Body of pancreas (tissue), 4 donors: ENCODE measurements at regions not wholly inside any gene's neighbourhood (a gene's known extent, or its start where the extent isn't known, plus 50 kb on each side); places are given as distances from the start of the nearest gene placed in this dataset.

Experiments
- ATAC-seq: fragments of 150-250 bp; one replicate; pipeline ENCODE4 v1.9.1; 2016
- DNase-seq, 4 donors: peaks; one replicate each; pipeline ENCODE4 v3.0.0-alpha.2; 2019
- H3K27ac ChIP-seq, 4 donors: fragments of 200-600 bp; sonication (generic); 1 replicate in 3 of 4; 2 replicates in 1 of 4; pipeline versions ENCODE4 v1.5.1 to v1.6.1; 2016 to 2019; ENCODE audit warnings: mild to moderate bottlenecking in 1 of 4, mixed read lengths in 1 of 4, moderate library complexity in 1 of 4
- H3K27me3 ChIP-seq, 2 donors: fragments of 200-600 bp; sonication (generic); one replicate each; pipeline ENCODE4 v1.6.0; 2016; ENCODE audit warnings: mild to moderate bottlenecking in 1 of 2
- H3K36me3 ChIP-seq, 2 donors: fragments of 200-600 bp; sonication (generic); replicated peaks in 1 of 2; 2 replicates each; pipeline ENCODE4 v1.5.1; 2016; ENCODE audit warnings: low read depth in 2 of 2; ENCODE audit not compliant: insufficient read depth in 1 of 2
- H3K4me1 ChIP-seq: fragments of 200-600 bp; sonication (generic); one replicate; pipeline ENCODE4 v1.6.0; 2016
- H3K4me3 ChIP-seq, 2 donors: fragments of 200-600 bp; sonication (generic); 1 replicate in 1 of 2; 2 replicates in 1 of 2; pipeline ENCODE4 v1.5.1; 2016 to 2019
- H3K9me3 ChIP-seq, 3 donors: fragments of 200-600 bp; sonication (generic); 1 replicate in 2 of 3; 2 replicates in 1 of 3; pipeline ENCODE4 v1.5.1; 2016
- CTCF ChIP-seq, 7 experiments: fragments of 450-650 bp in 4 of 7; fragments of 200-600 bp in 3 of 7; sonication (generic) in 3 of 7; IDR thresholded peaks; one replicate each; pipeline ENCODE4 v1.5.1; 2016 to 2019; ENCODE audit warnings: antibody characterized with exemption in 7 of 7
- POLR2A ChIP-seq, 3 donors: fragments of 450-650 bp; IDR thresholded peaks; one replicate each; pipeline ENCODE4 v1.6.1; 2016; ENCODE audit warnings: antibody characterized with exemption in 3 of 3, mild to moderate bottlenecking in 2 of 3
- WGBS, 2 donors: methylation state at CpG; one replicate each; pipeline ENCODE4 v1.1.5; 2017; 5-methylcytosine and 5-hydroxymethylcytosine counted together
- intact Hi-C: fragments of 100-400 bp; cut with DNase I; formaldehyde crosslinking; loops from one replicate; pipeline ENCODE4 v1.15.1; 2023

DNA sequence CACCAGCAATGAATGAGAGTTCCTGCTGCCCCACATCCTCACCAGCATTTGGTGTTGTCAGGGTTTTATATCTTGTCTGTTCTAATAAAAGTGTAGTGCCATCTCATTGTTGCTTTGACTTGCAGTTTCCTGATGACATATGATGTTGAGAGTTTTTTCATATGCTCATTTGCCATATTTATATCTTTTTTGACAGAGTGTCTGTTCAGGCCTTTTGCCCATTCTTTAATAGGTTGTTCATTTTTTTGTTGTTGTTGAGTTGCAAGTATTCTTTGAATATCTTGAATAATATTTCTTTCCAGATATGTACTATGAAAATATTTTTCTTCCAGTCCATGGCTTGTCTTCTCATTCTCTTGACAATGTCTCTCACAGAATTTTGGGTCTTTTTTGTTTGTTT is 111.7 kb upstream of the KCNJ15 start:
- Histone ChIP-seq H3K9me3 (no peaks in the 10 kb centered on the region), H3K36me3 (no peaks in the 10 kb centered on the region), H3K27ac (no peak overlapping the region), H3K4me3 (no peak overlapping the region), H3K27me3 (no peaks in the 10 kb centered on the region), H3K4me1 (peaks cover 7% of the 10 kb centered on the region)
- TF ChIP-seq CTCF (IDR thresholded peaks at IDR 0.05) (no peak), POLR2A (IDR thresholded peaks at IDR 0.05) (no peak)
- no peak for ATAC-seq
- DNase-seq: no peak
- intact Hi-C loops: no loop called here

- Histone ChIP-seq H3K27ac (no peak overlapping the region), H3K4me3 (no peak overlapping the region), H3K36me3 (no peaks in the 10 kb centered on the region), H3K9me3 (no peaks in the 10 kb centered on the region), H3K4me1 (no peaks in the 10 kb centered on the region), H3K27me3 (no peaks in the 10 kb centered on the region)
- no peak for ATAC-seq
- DNase-seq: no peak
- 57 to 72% methylated on average over 4 of the region's 4 CpGs for WGBS, 2 donors
- TF ChIP-seq CTCF (IDR thresholded peaks at IDR 0.05) (no peak), POLR2A (IDR thresholded peaks at IDR 0.05) (no peak)
- intact Hi-C loops: no loop called here
These were observed 109.4 kb upstream of the KCNJ15 start for GRCh38 chr21:38147391-38147790.

DNA sequence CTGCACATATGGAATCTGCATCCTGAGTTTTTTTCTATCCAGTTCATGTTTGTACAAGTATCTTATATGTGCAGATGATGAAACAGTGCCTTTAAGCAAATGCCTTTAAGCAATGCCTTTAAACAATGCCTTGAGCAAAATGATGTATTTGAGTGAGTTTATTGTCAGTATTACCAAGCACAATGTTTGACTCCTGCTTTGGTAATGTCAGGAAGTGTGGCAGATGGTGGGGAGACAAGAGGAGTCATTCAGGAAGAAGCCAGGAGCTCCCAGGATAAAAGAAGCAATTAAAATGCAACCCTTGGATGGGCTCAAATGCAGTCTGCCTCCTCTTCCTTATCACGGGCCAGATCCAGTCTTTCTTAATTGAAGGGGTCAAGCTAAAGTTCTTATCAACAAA is 108.7 kb upstream of the KCNJ15 start:
- intact Hi-C loops: no loop called here
- TF ChIP-seq POLR2A (IDR thresholded peaks at IDR 0.05) (no peak), CTCF (IDR thresholded peaks at IDR 0.05) (no peak)
- ATAC-seq: no peak
- Histone ChIP-seq H3K36me3 (no peaks in the 10 kb centered on the region), H3K9me3 (no peaks in the 10 kb centered on the region), H3K4me1 (no peaks in the 10 kb centered on the region), H3K27ac (no peak overlapping the region), H3K4me3 (no peak overlapping the region), H3K27me3 (no peaks in the 10 kb centered on the region)
- no peak for DNase-seq
- 31 to 47% methylated on average over 1 of the region's 1 CpG for WGBS, 2 donors

DNA sequence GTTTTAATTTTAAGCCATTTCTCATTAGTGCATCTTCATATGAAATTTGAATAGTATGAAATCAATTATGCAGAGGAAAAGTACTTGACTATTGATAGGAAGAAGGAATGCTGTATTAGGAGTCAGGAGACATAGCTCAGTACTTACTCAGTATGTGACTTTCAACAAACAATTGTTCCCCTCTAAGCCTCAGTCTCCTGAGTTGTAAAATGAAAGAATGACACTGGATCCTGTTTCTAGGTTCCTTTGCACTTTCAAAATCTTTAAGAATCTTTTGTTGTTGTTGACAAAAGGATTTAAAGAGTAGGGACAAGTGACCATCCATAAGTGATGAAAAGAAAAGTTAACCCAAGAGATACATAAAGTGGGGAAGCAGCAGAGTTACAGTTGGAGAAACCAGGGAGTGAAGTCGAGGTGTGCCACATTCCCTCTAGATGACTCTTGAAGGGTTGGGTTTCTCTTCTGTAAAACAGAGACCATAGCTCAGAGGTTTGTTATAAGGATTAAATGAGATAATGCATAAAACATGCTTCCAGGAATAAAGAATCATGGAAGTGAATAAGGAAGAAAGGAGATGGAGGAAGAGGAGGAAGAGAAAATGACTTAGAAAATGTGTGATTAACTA is 105.7 kb upstream of the KCNJ15 start:
- TF ChIP-seq POLR2A (IDR thresholded peaks at IDR 0.05): no peak
- 29 to 69% methylated on average over 1 of the region's 1 CpG for WGBS, 2 donors
- no peak overlapping the region for H3K27ac ChIP-seq
- no peaks in the 10 kb centered on the region for H3K36me3 ChIP-seq
- H3K9me3 ChIP-seq: no peaks in the 10 kb centered on the region
- H3K4me1 ChIP-seq: no peaks in the 10 kb centered on the region
- H3K4me3 ChIP-seq: no peak overlapping the region
- DNase-seq (no peak), ATAC-seq (no peak)
- intact Hi-C loops: no loop called here
- no peaks in the 10 kb centered on the region for H3K27me3 ChIP-seq

GRCh38 chr21:38156200-38156599 is 100.6 kb upstream of the KCNJ15 start:
- TF ChIP-seq POLR2A (IDR thresholded peaks at IDR 0.05) (no peak), CTCF (IDR thresholded peaks at IDR 0.05) (no peak)
- WGBS, 2 donors: 61% methylated on average over 2 of the region's 2 CpGs
- intact Hi-C loops: loop anchor here (5.0 kb wide), 1 partner anchor 201 kb away; no protein-coding TSS in a partner anchor

More at GRCh38 chr21:38156200-38156599, 100.6 kb upstream of the KCNJ15 start:
- Histone ChIP-seq H3K27me3 (no peaks in the 10 kb centered on the region), H3K36me3 (no peaks in the 10 kb centered on the region), H3K9me3 (no peaks in the 10 kb centered on the region), H3K4me1 (no peaks in the 10 kb centered on the region), H3K27ac (no peak overlapping the region), H3K4me3 (no peak overlapping the region)
- DNase-seq (no peak), ATAC-seq (no peak)
